ENCODE measurements at regions not wholly inside any gene's neighbourhood (a gene's known extent, or its start where the extent isn't known, plus 50 kb on each side); places are given as distances from the start of the nearest gene placed in this dataset.

- ATAC-seq: no peak
- Histone ChIP-seq H3K4me1 (ENCODE audit: control insufficient read depth, insufficient read depth, low read length) (no peaks in the 10 kb centered on the region), H3K9me3 (ENCODE audit: control insufficient read depth, insufficient read depth, low read length) (no peaks in the 10 kb centered on the region), H3K36me3 (ENCODE audit: control insufficient read depth, insufficient read depth, low read length) (no peaks in the 10 kb centered on the region), H3K27me3 (ENCODE audit: control insufficient read depth, insufficient read depth, low read length) (no peaks in the 10 kb centered on the region), H3K27ac (ENCODE audit: low read length) (no peak overlapping the region), H3K4me3 (ENCODE audit: low read length) (no peak overlapping the region)
- Mint-ChIP-seq H3K9me3 (peaks cover 8 to 14% of the 10 kb centered on the region in 2 donors), H3K27me3 (ENCODE audit: low read depth in 2 of 2) (no peaks in the 10 kb centered on the region), H3K27ac (no peak overlapping the region), H3K4me3 (no peak overlapping the region), H3K36me3 (peaks cover 8% of the 10 kb centered on the region), H3K4me1 (no peaks in the 10 kb centered on the region)
- intact Hi-C loops (cut with micrococcal nuclease): no loop called here
- DNase-seq: no peak
- no peak for TF ChIP-seq CTCF (IDR thresholded peaks at IDR 0.05)
Observed at GRCh38 chr6:147999001-147999540, 343.6 kb upstream of the SASH1 start.

- WGBS (ENCODE audit: insufficient coverage): 92% methylated on average over 6 of the region's 7 CpGs
- peaks cover 7 to 15% of the 10 kb centered on the region in 2 donors for H3K9me3 Mint-ChIP-seq
Observed at GRCh38 chr6:148001844-148002642, 340.6 kb upstream of the SASH1 start.

DNA sequence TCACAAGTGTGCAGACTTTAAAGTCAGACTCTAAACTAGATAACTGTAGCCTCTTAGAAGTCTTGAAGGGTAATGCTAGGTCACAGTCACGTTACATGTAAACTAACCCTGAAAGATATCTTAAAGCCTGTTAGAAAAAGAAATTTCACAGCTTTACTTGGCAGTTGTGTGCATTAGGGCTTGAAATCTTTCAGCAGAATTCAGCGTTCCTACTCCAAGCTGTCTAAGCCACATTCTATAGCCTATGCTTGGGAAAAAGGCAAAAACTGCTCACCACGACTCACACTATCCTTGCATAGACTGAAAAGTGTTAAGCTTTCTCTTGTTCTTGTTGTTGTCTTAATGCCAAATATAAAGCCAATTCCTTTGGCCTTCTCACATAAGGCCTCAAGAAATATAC lies 338.0 kb upstream of the SASH1 start:
- Histone ChIP-seq H3K27ac (ENCODE audit: low read length) (no peak overlapping the region), H3K4me1 (ENCODE audit: control insufficient read depth, insufficient read depth, low read length) (no peaks in the 10 kb centered on the region), H3K9me3 (ENCODE audit: control insufficient read depth, insufficient read depth, low read length) (no peaks in the 10 kb centered on the region), H3K36me3 (ENCODE audit: control insufficient read depth, insufficient read depth, low read length) (no peaks in the 10 kb centered on the region), H3K27me3 (ENCODE audit: control insufficient read depth, insufficient read depth, low read length) (no peaks in the 10 kb centered on the region), H3K4me3 (ENCODE audit: low read length) (no peak overlapping the region)
- DNase-seq (no peak), ATAC-seq (no peak)
- intact Hi-C loops (cut with micrococcal nuclease): no loop called here
- Mint-ChIP-seq H3K4me1 (no peaks in the 10 kb centered on the region), H3K36me3 (peaks cover 8% of the 10 kb centered on the region), H3K27me3 (ENCODE audit: low read depth in 2 of 2) (no peaks in the 10 kb centered on the region), H3K27ac (no peak overlapping the region), H3K4me3 (no peak overlapping the region), H3K9me3 (peaks cover 9 to 12% of the 10 kb centered on the region in 2 donors)
- no peak for TF ChIP-seq CTCF (IDR thresholded peaks at IDR 0.05)
- WGBS (ENCODE audit: insufficient coverage): 73% methylated on average over 3 of the region's 3 CpGs

More at GRCh38 chr6:148001844-148002642, 340.6 kb upstream of the SASH1 start:
- no peak for TF ChIP-seq CTCF (IDR thresholded peaks at IDR 0.05)
- intact Hi-C loops (cut with micrococcal nuclease): no loop called here
- H3K4me3 Mint-ChIP-seq: no peak overlapping the region
- H3K4me1 Mint-ChIP-seq: no peaks in the 10 kb centered on the region
- H3K4me3 ChIP-seq (ENCODE audit: low read length): no peak overlapping the region
- H3K36me3 Mint-ChIP-seq: peaks cover 8% of the 10 kb centered on the region
- H3K27ac Mint-ChIP-seq: no peak overlapping the region
- H3K9me3 ChIP-seq (ENCODE audit: control insufficient read depth, insufficient read depth, low read length): no peaks in the 10 kb centered on the region
- DNase-seq (no peak), ATAC-seq (no peak)
- H3K27me3 Mint-ChIP-seq (ENCODE audit: low read depth in 2 of 2): no peaks in the 10 kb centered on the region
- H3K27me3 ChIP-seq (ENCODE audit: control insufficient read depth, insufficient read depth, low read length): no peaks in the 10 kb centered on the region
- H3K27ac ChIP-seq (ENCODE audit: low read length): no peak overlapping the region
- no peaks in the 10 kb centered on the region for H3K4me1 ChIP-seq (ENCODE audit: control insufficient read depth, insufficient read depth, low read length)
- no peaks in the 10 kb centered on the region for H3K36me3 ChIP-seq (ENCODE audit: control insufficient read depth, insufficient read depth, low read length)
